Thyroid gland (tissue), 4 donors: ENCODE measurements at regions not wholly inside any gene's neighbourhood (a gene's known extent, or its start where the extent isn't known, plus 50 kb on each side); places are given as distances from the start of the nearest gene placed in this dataset.

Experiments used
- DNase-seq, 2 donors: peaks; one replicate each; pipeline ENCODE4 v3.0.0-alpha.2; 2019
- H3K27ac ChIP-seq, 3 donors: fragments of 200-600 bp; sonication (generic); 1 replicate in 2 of 3; 2 replicates in 1 of 3; pipeline ENCODE4 v1.5.1; 2016 to 2019; ENCODE audit warnings: mild to moderate bottlenecking in 1 of 3, moderate library complexity in 1 of 3
- H3K27me3 ChIP-seq: fragments of 200-600 bp; sonication (generic); one replicate; pipeline ENCODE4 v1.5.1; 2019
- H3K36me3 ChIP-seq, 2 donors: fragments of 200-600 bp; sonication (generic); one replicate each; pipeline ENCODE4 v1.5.1; 2016 to 2019
- H3K4me1 ChIP-seq, 2 donors: fragments of 200-600 bp; sonication (generic); one replicate each; pipeline ENCODE4 v1.5.1; 2017 to 2019
- H3K4me3 ChIP-seq, 3 donors: fragments of 200-600 bp; sonication (generic); replicated peaks in 1 of 3; 1 replicate in 2 of 3; 2 replicates in 1 of 3; pipeline ENCODE4 v1.5.1; 2016; ENCODE audit warnings: mild to moderate bottlenecking in 1 of 3
- H3K9me3 ChIP-seq: fragments of 200-600 bp; sonication (generic); one replicate; pipeline ENCODE4 v1.5.1; 2017
- POLR2A ChIP-seq, 2 donors: fragments of 450-650 bp; IDR thresholded peaks; one replicate each; pipeline ENCODE4 v1.6.1; 2017; ENCODE audit warnings: antibody characterized with exemption in 2 of 2, mild to moderate bottlenecking in 2 of 2, moderate library complexity in 1 of 2
- WGBS, 2 donors: methylation state at CpG; one replicate each; pipeline ENCODE4 v1.1.5; 2017; 5-methylcytosine and 5-hydroxymethylcytosine counted together
- intact Hi-C: fragments of 100-400 bp; cut with DNase I; formaldehyde crosslinking; loops from one replicate; pipeline ENCODE4 v1.15.1; 2023
- TF ChIP-seq, protein P1 (sequence below), 6 experiments: fragments of 200-600 bp in 3 of 6; fragments of 450-650 bp in 3 of 6; sonication (generic) in 3 of 6; IDR thresholded peaks; one replicate each; pipeline ENCODE4 v1.5.1; 2016 to 2019; ENCODE audit warnings: antibody characterized with exemption in 6 of 6, mild to moderate bottlenecking in 2 of 6, inconsistent platforms in 1 of 6, moderate library complexity in 1 of 6

DNA sequence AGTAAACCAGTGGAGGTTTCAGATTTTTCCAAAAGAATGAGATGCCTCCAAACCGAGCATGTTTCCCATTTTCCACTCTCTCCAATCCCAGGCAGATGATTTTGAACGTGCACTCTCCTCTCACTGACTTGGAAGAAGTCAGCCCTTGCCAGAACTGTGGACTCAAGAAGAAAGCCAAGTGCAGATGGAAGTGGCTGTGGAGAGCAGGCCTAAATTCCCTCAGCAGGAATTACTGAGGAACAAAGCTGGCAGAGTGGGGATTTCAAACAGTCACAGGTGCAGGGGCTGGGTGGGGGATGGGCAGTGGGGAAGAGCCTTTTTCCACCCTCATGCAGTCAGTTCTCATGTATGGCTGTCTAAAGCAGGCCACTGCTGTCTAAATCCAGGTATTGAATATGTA is 55.3 kb downstream of the PABIR2 start:
- intact Hi-C loops = loop anchor here (10.0 kb wide), 1 partner anchor 227 kb away; no protein-coding TSS in a partner anchor
- Histone ChIP-seq H3K27me3 (no peaks in the 10 kb centered on the region), H3K36me3 (no peaks in the 10 kb centered on the region), H3K4me3 (no peak overlapping the region), H3K27ac (no peak overlapping the region), H3K9me3 (no peaks in the 10 kb centered on the region), H3K4me1 (no peaks in the 10 kb centered on the region)
- 40 to 61% methylated on average over 2 of the region's 2 CpGs for WGBS, 2 donors
- no peak for DNase-seq
- no peak for TF ChIP-seq POLR2A (IDR thresholded peaks at IDR 0.05)
- TF ChIP-seq, protein P1, sequence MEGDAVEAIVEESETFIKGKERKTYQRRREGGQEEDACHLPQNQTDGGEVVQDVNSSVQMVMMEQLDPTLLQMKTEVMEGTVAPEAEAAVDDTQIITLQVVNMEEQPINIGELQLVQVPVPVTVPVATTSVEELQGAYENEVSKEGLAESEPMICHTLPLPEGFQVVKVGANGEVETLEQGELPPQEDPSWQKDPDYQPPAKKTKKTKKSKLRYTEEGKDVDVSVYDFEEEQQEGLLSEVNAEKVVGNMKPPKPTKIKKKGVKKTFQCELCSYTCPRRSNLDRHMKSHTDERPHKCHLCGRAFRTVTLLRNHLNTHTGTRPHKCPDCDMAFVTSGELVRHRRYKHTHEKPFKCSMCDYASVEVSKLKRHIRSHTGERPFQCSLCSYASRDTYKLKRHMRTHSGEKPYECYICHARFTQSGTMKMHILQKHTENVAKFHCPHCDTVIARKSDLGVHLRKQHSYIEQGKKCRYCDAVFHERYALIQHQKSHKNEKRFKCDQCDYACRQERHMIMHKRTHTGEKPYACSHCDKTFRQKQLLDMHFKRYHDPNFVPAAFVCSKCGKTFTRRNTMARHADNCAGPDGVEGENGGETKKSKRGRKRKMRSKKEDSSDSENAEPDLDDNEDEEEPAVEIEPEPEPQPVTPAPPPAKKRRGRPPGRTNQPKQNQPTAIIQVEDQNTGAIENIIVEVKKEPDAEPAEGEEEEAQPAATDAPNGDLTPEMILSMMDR (IDR thresholded peaks at IDR 0.05) = no peak

DNA sequence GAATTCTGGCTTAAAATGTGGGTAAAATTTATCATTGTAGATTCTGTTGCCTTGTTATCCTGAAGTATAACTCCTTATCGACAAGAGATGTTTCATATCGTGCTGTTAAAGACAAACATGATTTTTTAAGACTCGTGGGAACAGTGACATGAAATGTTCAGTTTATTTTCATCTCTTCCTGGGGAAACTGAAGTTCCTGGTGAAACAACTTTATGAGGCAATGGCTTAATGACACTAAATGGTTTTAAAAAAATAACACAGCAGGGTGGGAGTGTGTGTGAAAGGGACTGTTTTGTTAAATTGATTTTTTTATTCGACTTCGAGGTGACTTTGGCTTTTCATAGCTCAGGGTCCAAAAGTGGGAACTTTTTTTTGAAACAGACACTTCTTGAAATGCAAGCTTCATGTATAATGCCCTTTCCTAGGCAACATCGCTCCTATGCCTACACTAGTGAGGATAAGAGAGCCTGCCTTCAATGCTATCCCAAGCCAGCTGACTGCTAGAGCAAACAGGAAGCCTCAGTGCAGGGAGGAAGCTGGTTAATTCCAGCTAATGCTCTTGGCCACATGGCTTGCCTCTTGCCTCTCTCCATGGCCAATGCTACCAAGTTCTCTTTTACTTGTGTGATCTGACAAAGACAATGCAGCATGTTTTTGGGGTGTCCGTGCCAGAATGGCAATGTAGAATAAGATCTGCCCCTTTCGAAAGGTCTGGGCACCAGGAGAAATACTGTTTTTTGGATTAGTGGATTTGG is 57.8 kb downstream of the PABIR2 start:
- Histone ChIP-seq H3K27ac (no peak overlapping the region), H3K36me3 (no peaks in the 10 kb centered on the region), H3K4me1 (no peaks in the 10 kb centered on the region), H3K9me3 (no peaks in the 10 kb centered on the region), H3K4me3 (no peak overlapping the region), H3K27me3 (no peaks in the 10 kb centered on the region)
- WGBS, 2 donors = 49 to 60% methylated on average over 8 of the region's 8 CpGs
- DNase-seq = no peak
- intact Hi-C loops = no loop called here
- no peak for TF ChIP-seq POLR2A (IDR thresholded peaks at IDR 0.05)
- TF ChIP-seq, protein P1 (IDR thresholded peaks at IDR 0.05) = no peak

DNA sequence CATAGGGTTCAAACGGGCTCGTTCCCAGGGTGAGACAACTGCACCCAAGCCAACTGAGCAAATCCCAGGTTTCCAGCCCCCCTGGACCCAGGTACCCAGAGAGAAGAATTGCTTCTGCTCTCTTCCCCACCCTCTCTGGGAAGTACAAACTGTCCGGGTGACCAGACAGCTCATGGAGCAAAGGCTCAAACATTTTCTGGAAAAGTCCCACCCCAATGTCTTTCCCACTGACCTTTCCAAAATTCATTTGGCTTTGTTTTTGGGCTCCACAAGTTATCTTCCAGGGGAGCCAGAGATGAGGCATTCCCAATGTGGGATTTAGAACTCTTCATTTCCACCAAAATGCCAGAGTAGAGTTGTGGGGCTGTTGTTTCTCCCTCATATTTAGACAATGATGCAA is 58.6 kb downstream of the PABIR2 start:
- no peaks in the 10 kb centered on the region for H3K36me3 ChIP-seq
- 73 to 87% methylated on average over 3 of the region's 3 CpGs for WGBS, 2 donors
- no peak overlapping the region for H3K27ac ChIP-seq
- H3K4me1 ChIP-seq = no peaks in the 10 kb centered on the region
- H3K27me3 ChIP-seq = no peaks in the 10 kb centered on the region
- H3K9me3 ChIP-seq = no peaks in the 10 kb centered on the region
- DNase-seq = no peak
- intact Hi-C loops = no loop called here
- H3K4me3 ChIP-seq = no peak overlapping the region
- TF ChIP-seq POLR2A (IDR thresholded peaks at IDR 0.05) = no peak
- TF ChIP-seq, protein P1 (IDR thresholded peaks at IDR 0.05) = no peak

DNA sequence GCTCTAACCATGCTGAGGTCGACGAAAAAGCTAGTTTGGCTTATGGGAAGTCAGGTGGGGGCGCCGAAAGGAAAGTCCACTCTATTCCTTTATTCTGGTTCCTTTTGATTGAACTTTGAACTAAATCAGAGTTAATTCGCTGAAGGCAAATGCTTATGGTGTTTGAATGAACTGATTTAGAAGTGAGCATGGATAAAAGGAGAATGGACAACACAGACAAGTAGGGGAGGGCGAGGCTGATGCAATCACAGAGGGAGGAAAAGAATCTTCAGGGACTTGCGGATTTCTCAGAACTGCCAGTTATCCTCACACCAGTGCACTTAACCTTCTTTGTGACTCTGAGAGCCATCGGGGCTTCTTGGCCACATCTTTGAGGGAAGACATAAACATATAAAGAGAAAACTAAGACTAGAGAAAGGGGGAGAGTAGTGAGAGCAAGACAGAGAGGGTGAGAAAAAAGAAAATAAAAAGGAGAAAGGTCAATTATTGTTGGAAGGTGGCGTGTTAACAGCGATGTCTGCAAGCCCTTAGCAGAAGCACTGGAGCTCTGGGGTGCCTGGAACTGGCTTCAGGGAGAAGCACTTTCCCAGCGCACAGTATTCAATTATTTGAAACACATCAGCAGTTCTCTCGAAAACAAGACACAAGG is 59.2 kb downstream of the PABIR2 start:
- Histone ChIP-seq H3K9me3 (no peaks in the 10 kb centered on the region), H3K27ac (no peak overlapping the region), H3K36me3 (no peaks in the 10 kb centered on the region), H3K4me1 (no peaks in the 10 kb centered on the region), H3K27me3 (no peaks in the 10 kb centered on the region), H3K4me3 (no peak overlapping the region)
- intact Hi-C loops = no loop called here
- DNase-seq = no peak
- WGBS, 2 donors = 78 to 84% methylated on average over 12 of the region's 12 CpGs
- TF ChIP-seq, protein P1 (IDR thresholded peaks at IDR 0.05) = no peak
- no peak for TF ChIP-seq POLR2A (IDR thresholded peaks at IDR 0.05)

DNA sequence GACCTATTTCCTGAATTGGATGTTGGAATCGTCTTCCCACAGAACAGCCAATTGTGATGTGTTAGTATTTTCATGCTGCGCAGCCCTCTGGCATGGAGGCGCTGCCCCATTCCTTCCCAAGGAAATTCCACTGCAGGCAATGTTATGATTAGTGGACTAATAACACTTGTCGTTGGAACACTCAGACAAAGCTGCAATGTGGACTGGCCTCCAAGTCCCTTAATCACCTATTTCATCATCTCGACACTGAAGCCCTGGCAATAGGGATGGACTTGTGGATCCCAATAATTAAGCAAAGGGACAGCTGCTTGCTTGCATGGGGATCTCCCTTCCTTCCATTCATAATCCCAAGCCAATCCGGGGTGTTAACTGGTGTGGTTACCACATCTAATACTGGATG is 59.9 kb downstream of the PABIR2 start:
- no peaks in the 10 kb centered on the region for H3K4me1 ChIP-seq
- intact Hi-C loops = no loop called here
- no peaks in the 10 kb centered on the region for H3K27me3 ChIP-seq
- H3K36me3 ChIP-seq = no peaks in the 10 kb centered on the region
- DNase-seq = no peak
- H3K9me3 ChIP-seq = no peaks in the 10 kb centered on the region
- no peak for TF ChIP-seq POLR2A (IDR thresholded peaks at IDR 0.05)
- TF ChIP-seq, protein P1 (IDR thresholded peaks at IDR 0.05) = no peak
- no peak overlapping the region for H3K4me3 ChIP-seq
- WGBS, 2 donors = 33 to 37% methylated on average over 5 to 6 of the region's 6 CpGs
- H3K27ac ChIP-seq = no peak overlapping the region
